H1 (cell line): ENCODE measurements at regions not wholly inside any gene's neighbourhood (a gene's known extent, or its start where the extent isn't known, plus 50 kb on each side); places are given as distances from the start of the nearest gene placed in this dataset.

Experiments used
- ATF2 ChIP-seq: IDR thresholded peaks from 2 replicates; pipeline ENCODE4 v1.6.1; 2012; ENCODE audit warnings: low read length, inconsistent platforms
- CTCF ChIP-seq, 3 experiments: IDR thresholded peaks; 1 replicate in 2 of 3; 2 replicates in 1 of 3; pipeline versions ENCODE4 v1.5.1 to v1.6.1; 2011; ENCODE audit warnings: low read length in 3 of 3, mild to moderate bottlenecking in 3 of 3, inconsistent platforms in 2 of 3, low read depth in 1 of 3, moderate library complexity in 1 of 3; ENCODE audit not compliant: insufficient read depth in 1 of 3; ENCODE audit errors: control extremely low read depth in 1 of 3
- EP300 ChIP-seq, 2 experiments: IDR thresholded peaks; 1 replicate in 1 of 2; 2 replicates in 1 of 2; pipeline ENCODE4 v1.6.1; 2011 to 2012; ENCODE audit warnings: low read depth in 2 of 2, low read length in 2 of 2, mild to moderate bottlenecking in 2 of 2, borderline replicate concordance in 1 of 2, inconsistent platforms in 1 of 2, moderate library complexity in 1 of 2
- MAX ChIP-seq: IDR thresholded peaks from 2 replicates; pipeline ENCODE4 v1.6.1; 2012; ENCODE audit warnings: inconsistent platforms
- POLR2A ChIP-seq, 2 experiments: IDR thresholded peaks; 1 replicate in 1 of 2; 2 replicates in 1 of 2; pipeline ENCODE4 v1.6.1; 2011; ENCODE audit warnings: low read depth in 2 of 2, low read length in 2 of 2, mild to moderate bottlenecking in 2 of 2; ENCODE audit errors: control extremely low read depth in 1 of 2
- RNF2 ChIP-seq: fragments of 200-900, 300-1000 bp; sonication (generic); IDR thresholded peaks from 2 replicates; pipeline ENCODE4 v1.7.1; 2016; ENCODE audit warnings: borderline replicate concordance, low read depth, mild to moderate bottlenecking, antibody characterized with exemption, low read length; ENCODE audit not compliant: poor library complexity, severe bottlenecking; ENCODE audit errors: missing control alignments

- TF ChIP-seq EP300 (IDR thresholded peaks at IDR 0.05; ENCODE audit: borderline replicate concordance in 1 of 2, low read depth in 2 of 2, low read length in 2 of 2) (no peak), POLR2A (IDR thresholded peaks at IDR 0.05; ENCODE audit: control extremely low read depth in 1 of 2, low read depth in 2 of 2, low read length in 2 of 2) (no peak), ATF2 (no peak), RNF2 (no peak), MAX (no peak), CTCF (IDR thresholded peaks at IDR 0.05; ENCODE audit: control extremely low read depth in 1 of 3, insufficient read depth in 1 of 3, low read depth in 1 of 3, low read length in 3 of 3) (no peak)
Observed at GRCh38 chr1:29607236-29607635, 370.9 kb downstream of the PTPRU start.
